Neutrophil (primary cell): ENCODE measurements at regions not wholly inside any gene's neighbourhood (a gene's known extent, or its start where the extent isn't known, plus 50 kb on each side); places are given as distances from the start of the nearest gene placed in this dataset.

ENCODE experiments used
- H3K27ac ChIP-seq: fragments of 200-600 bp; sonication (generic); 2 replicates; pipeline ENCODE4 v1.5.1; 2016; ENCODE audit warnings: mild to moderate bottlenecking, moderate library complexity
- H3K27me3 ChIP-seq: fragments of 200-600 bp; sonication (generic); 2 replicates; pipeline ENCODE4 v1.6.0; 2016; ENCODE audit warnings: mild to moderate bottlenecking
- H3K36me3 ChIP-seq: fragments of 200-600 bp; sonication (generic); 2 replicates; pipeline ENCODE4 v1.5.1; 2017
- H3K4me1 ChIP-seq, 2 experiments: fragments of 200-600 bp in 1 of 2; sonication (generic) in 1 of 2; 1 replicate in 1 of 2; 2 replicates in 1 of 2; pipeline versions ENCODE4 v1.5.1 to v1.6.1; 2013 to 2016; ENCODE audit warnings: low read depth in 1 of 2, low read length in 1 of 2, mild to moderate bottlenecking in 1 of 2, moderate library complexity in 1 of 2; ENCODE audit not compliant: control insufficient read depth in 1 of 2, insufficient read depth in 1 of 2
- H3K4me3 ChIP-seq, 2 experiments: fragments of 200-600 bp in 1 of 2; sonication (generic) in 1 of 2; 1 replicate in 1 of 2; 2 replicates in 1 of 2; pipeline ENCODE4 v1.5.1; 2013 to 2016; ENCODE audit warnings: low read depth in 1 of 2, low read length in 1 of 2, mild to moderate bottlenecking in 1 of 2, moderate library complexity in 1 of 2
- H3K9me3 ChIP-seq: fragments of 200-600 bp; sonication (generic); 2 replicates; pipeline ENCODE4 v1.5.1; 2016
- CTCF ChIP-seq: fragments of 200-600 bp; sonication (generic); IDR thresholded peaks from 2 replicates; pipeline ENCODE4 v1.5.1; 2016; ENCODE audit warnings: antibody characterized with exemption

GRCh38 chr4:24321131-24321530 is 263.2 kb downstream of the DHX15 start:
- Histone ChIP-seq H3K4me1 (no peaks in the 10 kb centered on the region), H3K36me3 (no peaks in the 10 kb centered on the region), H3K27me3 (peaks cover 10% of the 10 kb centered on the region), H3K9me3 (no peaks in the 10 kb centered on the region), H3K4me3 (no peak overlapping the region), H3K27ac (no peak overlapping the region)
- TF ChIP-seq CTCF, result no peak

GRCh38 chr4:24319387-24319786 is 265.0 kb downstream of the DHX15 start:
- no peaks in the 10 kb centered on the region for H3K4me1 ChIP-seq
- no peaks in the 10 kb centered on the region for H3K9me3 ChIP-seq
- H3K36me3 ChIP-seq, result no peaks in the 10 kb centered on the region
- no peak overlapping the region for H3K27ac ChIP-seq
- peaks cover 10% of the 10 kb centered on the region for H3K27me3 ChIP-seq
- H3K4me3 ChIP-seq, result no peak overlapping the region
- TF ChIP-seq CTCF, result no peak

GRCh38 chr4:24315056-24315455 is 269.3 kb downstream of the DHX15 start:
- no peak for TF ChIP-seq CTCF
- Histone ChIP-seq H3K36me3 (no peaks in the 10 kb centered on the region), H3K4me1 (no peaks in the 10 kb centered on the region), H3K9me3 (no peaks in the 10 kb centered on the region), H3K4me3 (no peak overlapping the region), H3K27ac (no peak overlapping the region), H3K27me3 (no peaks in the 10 kb centered on the region)

GRCh38 chr4:24312261-24312913 is 272.0 kb downstream of the DHX15 start:
- no peak overlapping the region for H3K27ac ChIP-seq
- no peak for TF ChIP-seq CTCF
- H3K9me3 ChIP-seq, result no peaks in the 10 kb centered on the region
- H3K4me1 ChIP-seq, result no peaks in the 10 kb centered on the region
- no peak overlapping the region for H3K4me3 ChIP-seq
- H3K27me3 ChIP-seq, result no peaks in the 10 kb centered on the region
- H3K36me3 ChIP-seq, result no peaks in the 10 kb centered on the region

GRCh38 chr4:24303926-24304325 is 280.4 kb downstream of the DHX15 start:
- no peak overlapping the region for H3K4me3 ChIP-seq
- no peaks in the 10 kb centered on the region for H3K27me3 ChIP-seq
- no peaks in the 10 kb centered on the region for H3K36me3 ChIP-seq
- no peak for TF ChIP-seq CTCF
- H3K27ac ChIP-seq, result no peak overlapping the region
- no peaks in the 10 kb centered on the region for H3K9me3 ChIP-seq
- no peaks in the 10 kb centered on the region for H3K4me1 ChIP-seq
